ENCODE measurements at regions not wholly inside any gene's neighbourhood (a gene's known extent, or its start where the extent isn't known, plus 50 kb on each side); places are given as distances from the start of the nearest gene placed in this dataset.

DNA sequence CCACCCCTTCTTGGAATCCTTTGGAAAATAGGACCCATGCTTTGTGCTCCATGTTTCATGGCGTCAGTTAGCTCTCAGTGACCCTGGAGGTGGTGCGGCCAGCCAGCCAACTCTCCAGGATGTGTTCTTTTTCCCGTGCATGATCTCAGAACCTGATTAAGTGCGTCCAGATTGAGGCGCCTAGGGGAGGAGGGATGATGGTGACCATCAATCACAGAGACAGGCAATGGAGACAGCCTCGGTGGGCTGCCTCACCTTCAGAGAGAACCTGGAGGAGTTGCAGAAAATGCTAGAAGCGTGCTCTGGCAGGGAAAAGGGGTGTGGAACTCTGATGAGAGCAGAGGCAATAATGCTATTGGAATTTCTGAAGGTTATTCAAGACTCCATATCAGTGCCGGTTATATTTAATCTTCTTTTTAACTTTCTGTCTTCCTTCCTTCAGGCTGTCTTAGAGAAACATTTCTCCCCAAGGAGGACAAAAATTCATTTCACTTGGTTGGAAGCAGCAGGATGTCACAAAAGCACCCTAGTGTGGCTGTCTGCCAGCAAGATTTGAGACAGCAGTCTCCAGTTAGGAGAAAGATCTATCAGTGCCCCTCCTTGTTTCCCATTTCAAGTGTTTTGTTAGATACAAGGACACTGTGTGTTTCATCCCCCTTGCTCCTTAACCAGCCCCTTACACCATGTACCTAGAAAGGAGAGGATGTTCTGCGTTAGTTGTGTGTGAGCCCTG lies 53.3 kb upstream of the IGF1 start:
- TF ChIP-seq CTCF (IDR thresholded peaks at IDR 0.05) (no peak), EZH2 (IDR thresholded peaks at IDR 0.05) (no peak), EZH2phosphoT487 (IDR thresholded peaks at IDR 0.05) (no peak)

All from neural progenitor cell (in vitro differentiated cells).